Astrocyte (in vitro differentiated cells and primary cell): ENCODE measurements at regions not wholly inside any gene's neighbourhood (a gene's known extent, or its start where the extent isn't known, plus 50 kb on each side); places are given as distances from the start of the nearest gene placed in this dataset.

Source experiments
- DNase-seq: peaks from one replicate; pipeline ENCODE4 v3.0.0-alpha.2; 2010; ENCODE audit warnings: low read depth
- FAIRE-seq: peaks from 2 replicates; lab custom pipeline; 2011; peaks lifted over from hg19 to GRCh38; lab: Jason Lieb, UNC
- H2AFZ ChIP-seq: 2 replicates; pipeline ENCODE4 v1.6.0; 2012; ENCODE audit warnings: low read depth, low read length, inconsistent platforms
- H3K27ac ChIP-seq: 2 replicates; pipeline ENCODE4 v1.5.1; 2011; ENCODE audit warnings: low read depth, low read length, inconsistent platforms
- H3K27me3 ChIP-seq: 2 replicates; pipeline ENCODE4 v1.6.0; 2011; ENCODE audit warnings: low read length, inconsistent platforms; ENCODE audit not compliant: insufficient read depth
- H3K36me3 ChIP-seq: 2 replicates; pipeline ENCODE4 v1.5.1; 2011; ENCODE audit warnings: low read length, inconsistent platforms; ENCODE audit not compliant: insufficient read depth
- H3K4me1 ChIP-seq: 2 replicates; pipeline ENCODE4 v1.5.1; 2011; ENCODE audit warnings: low read length, inconsistent platforms; ENCODE audit not compliant: insufficient read depth
- H3K4me2 ChIP-seq: 2 replicates; pipeline ENCODE4 v1.6.0; 2012; ENCODE audit warnings: low read length, inconsistent platforms
- H3K4me3 ChIP-seq: 2 replicates; pipeline ENCODE4 v1.5.1; 2011; ENCODE audit warnings: low read depth, mild to moderate bottlenecking, low read length, inconsistent platforms; ENCODE audit not compliant: insufficient read depth
- H3K79me2 ChIP-seq: 2 replicates; pipeline ENCODE4 v1.6.0; 2012; ENCODE audit warnings: mild to moderate bottlenecking, low read length, inconsistent platforms; ENCODE audit not compliant: insufficient read depth
- H3K9ac ChIP-seq: 2 replicates; pipeline ENCODE4 v1.6.0; 2012; ENCODE audit warnings: mild to moderate bottlenecking, low read length, inconsistent platforms
- H3K9me3 ChIP-seq: 2 replicates; pipeline ENCODE4 v1.5.1; 2012; ENCODE audit warnings: low read depth, mild to moderate bottlenecking, low read length, inconsistent platforms; ENCODE audit not compliant: insufficient read depth
- H4K20me1 ChIP-seq: 2 replicates; pipeline ENCODE4 v1.6.0; 2012; ENCODE audit warnings: low read length, inconsistent platforms; ENCODE audit not compliant: insufficient read depth
- H3K27ac Mint-ChIP-seq: one replicate; pipeline ENCODE4 v1.8.0; 2021; ENCODE audit warnings: mild to moderate bottlenecking, mixed read lengths; ENCODE audit not compliant: unreplicated experiment
- H3K27me3 Mint-ChIP-seq: one replicate; pipeline ENCODE4 v1.8.0; 2021; ENCODE audit warnings: low read depth, mixed read lengths; ENCODE audit not compliant: unreplicated experiment
- H3K36me3 Mint-ChIP-seq: one replicate; pipeline ENCODE4 v1.8.0; 2021; ENCODE audit warnings: low read depth, mixed read lengths; ENCODE audit not compliant: unreplicated experiment
- H3K4me1 Mint-ChIP-seq: one replicate; pipeline ENCODE4 v1.8.0; 2021; ENCODE audit warnings: low read depth, mixed read lengths; ENCODE audit not compliant: unreplicated experiment
- H3K4me3 Mint-ChIP-seq: one replicate; pipeline ENCODE4 v1.8.0; 2021; ENCODE audit warnings: mild to moderate bottlenecking, moderate library complexity, mixed read lengths; ENCODE audit not compliant: unreplicated experiment
- H3K9me3 Mint-ChIP-seq: one replicate; pipeline ENCODE4 v1.8.0; 2021; ENCODE audit warnings: mild to moderate bottlenecking, mixed read lengths; ENCODE audit not compliant: unreplicated experiment
- CTCF ChIP-seq: IDR thresholded peaks from 2 replicates; pipeline ENCODE4 v1.5.1; 2011; ENCODE audit warnings: low read depth, mild to moderate bottlenecking, inconsistent platforms, low read length, moderate library complexity; ENCODE audit not compliant: insufficient read depth
- EZH2 ChIP-seq: IDR thresholded peaks from 2 replicates; pipeline ENCODE4 v1.6.1; 2012; ENCODE audit warnings: mild to moderate bottlenecking, low read length, inconsistent platforms; ENCODE audit not compliant: insufficient read depth

GRCh38 chr6:135644394-135644793, 146.9 kb upstream of the AHI1 start:
- Mint-ChIP-seq H3K4me1 (no peaks in the 10 kb centered on the region), H3K36me3 (no peaks in the 10 kb centered on the region), H3K9me3 (peaks cover 7% of the 10 kb centered on the region), H3K4me3 (no peak overlapping the region), H3K27ac (no peak overlapping the region), H3K27me3 (no peaks in the 10 kb centered on the region)
- no peaks in the 10 kb centered on the region for H3K36me3 ChIP-seq
- no peak overlapping the region for H3K4me3 ChIP-seq
- no peaks in the 10 kb centered on the region for H4K20me1 ChIP-seq
- no peak overlapping the region for H3K9ac ChIP-seq
- H3K27ac ChIP-seq = no peak overlapping the region
- H3K27me3 ChIP-seq = no peaks in the 10 kb centered on the region
- no peaks in the 10 kb centered on the region for H3K9me3 ChIP-seq
- DNase-seq (no peak), FAIRE-seq (no peak)
- TF ChIP-seq EZH2 = no peak
- no peak for TF ChIP-seq CTCF
- H2AFZ ChIP-seq = no peak overlapping the region
- no peak overlapping the region for H3K4me2 ChIP-seq
- H3K4me1 ChIP-seq = no peaks in the 10 kb centered on the region
- no peaks in the 10 kb centered on the region for H3K79me2 ChIP-seq

- no peak overlapping the region for H3K4me3 ChIP-seq
- no peak for FAIRE-seq
- H3K36me3 ChIP-seq = no peaks in the 10 kb centered on the region
- no peaks in the 10 kb centered on the region for H3K27me3 Mint-ChIP-seq
- TF ChIP-seq CTCF (no peak), EZH2 (no peak)
- H3K36me3 Mint-ChIP-seq = no peaks in the 10 kb centered on the region
- H3K9me3 Mint-ChIP-seq = peaks cover 12% of the 10 kb centered on the region
- no peaks in the 10 kb centered on the region for H3K27me3 ChIP-seq
- no peak for DNase-seq
- H2AFZ ChIP-seq = no peak overlapping the region
- no peaks in the 10 kb centered on the region for H3K9me3 ChIP-seq
- no peak overlapping the region for H3K27ac Mint-ChIP-seq
- H3K4me3 Mint-ChIP-seq = no peak overlapping the region
- H4K20me1 ChIP-seq = no peaks in the 10 kb centered on the region
- H3K79me2 ChIP-seq = no peaks in the 10 kb centered on the region
- no peak overlapping the region for H3K9ac ChIP-seq
- no peaks in the 10 kb centered on the region for H3K4me1 Mint-ChIP-seq
- no peak overlapping the region for H3K4me2 ChIP-seq
- no peaks in the 10 kb centered on the region for H3K4me1 ChIP-seq
- no peak overlapping the region for H3K27ac ChIP-seq
These were observed 150.0 kb upstream of the AHI1 start for GRCh38 chr6:135647521-135647920.

- Histone ChIP-seq H3K36me3 (no peaks in the 10 kb centered on the region), H3K9me3 (no peaks in the 10 kb centered on the region), H4K20me1 (no peaks in the 10 kb centered on the region), H3K4me3 (no peak overlapping the region), H2AFZ (no peak overlapping the region), H3K4me2 (no peak overlapping the region), H3K9ac (no peak overlapping the region), H3K4me1 (no peaks in the 10 kb centered on the region), H3K27me3 (no peaks in the 10 kb centered on the region), H3K79me2 (no peaks in the 10 kb centered on the region), H3K27ac (no peak overlapping the region)
- no peak for TF ChIP-seq CTCF
- TF ChIP-seq EZH2 = no peak
- H3K27me3 Mint-ChIP-seq = no peaks in the 10 kb centered on the region
- H3K4me3 Mint-ChIP-seq = no peak overlapping the region
- no peaks in the 10 kb centered on the region for H3K4me1 Mint-ChIP-seq
- H3K27ac Mint-ChIP-seq = no peak overlapping the region
- FAIRE-seq = no peak
- no peaks in the 10 kb centered on the region for H3K36me3 Mint-ChIP-seq
- peaks cover 18% of the 10 kb centered on the region for H3K9me3 Mint-ChIP-seq
- DNase-seq = peak; percentile 11
These were observed 154.6 kb upstream of the AHI1 start for GRCh38 chr6:135651964-135652755.
